NOMO-1 (cell line): ENCODE measurements at regions not wholly inside any gene's neighbourhood (a gene's known extent, or its start where the extent isn't known, plus 50 kb on each side); places are given as distances from the start of the nearest gene placed in this dataset.
"Not testable (repeated sequence)": the region's sequence is repeated elsewhere in the genome, so short reads cannot be mapped to it uniquely, and the experiment has no call there.

ENCODE experiments used
- DNase-seq, 2 experiments: peaks; one replicate each; lab custom pipeline; 2025; ENCODE audit not compliant: unreplicated experiment in 2 of 2; lab: John Stamatoyannopoulos, UW

GRCh38 chr9:20242510-20243189 is 379.6 kb downstream of the MLLT3 start:
- DNase-seq = peak; percentile 64 to 80

- DNase-seq = no peak
Observed at GRCh38 chr9:20240498-20240897, 381.8 kb downstream of the MLLT3 start.

GRCh38 chr9:20238921-20239320 is 383.4 kb downstream of the MLLT3 start:
- no peak for DNase-seq

- DNase-seq = no peak
Observed at GRCh38 chr9:20237686-20238085, 384.6 kb downstream of the MLLT3 start.

GRCh38 chr9:20236676-20237075 is 385.6 kb downstream of the MLLT3 start:
- DNase-seq = no peak

- DNase-seq = not testable (repeated sequence)
Observed at GRCh38 chr9:20235206-20235605, 387.1 kb downstream of the MLLT3 start.

- no peak for DNase-seq
Observed at GRCh38 chr9:20228096-20228495, 394.2 kb downstream of the MLLT3 start.

- no peak for DNase-seq
Observed at GRCh38 chr9:20227166-20227874, 395.0 kb downstream of the MLLT3 start.

- DNase-seq = no peak
Observed at GRCh38 chr9:20226345-20226744, 396.0 kb downstream of the MLLT3 start.

- DNase-seq = no peak
Observed at GRCh38 chr9:20225826-20226225, 396.5 kb downstream of the MLLT3 start.

- no peak for DNase-seq
Observed at GRCh38 chr9:20224756-20225155, 397.5 kb downstream of the MLLT3 start.

GRCh38 chr9:20220286-20220685 is 402.0 kb downstream of the MLLT3 start:
- no peak for DNase-seq

- DNase-seq = peak; percentile 15 to 18
Observed at GRCh38 chr9:20219437-20219836, 402.9 kb downstream of the MLLT3 start.

GRCh38 chr9:20217596-20217995 is 404.7 kb downstream of the MLLT3 start:
- no peak for DNase-seq

- no peak for DNase-seq
Observed at GRCh38 chr9:20216438-20216837, 405.9 kb downstream of the MLLT3 start.

GRCh38 chr9:20215552-20215951 is 406.7 kb downstream of the MLLT3 start:
- no peak for DNase-seq

- no peak for DNase-seq
Observed at GRCh38 chr9:20212806-20213205, 409.5 kb downstream of the MLLT3 start.

GRCh38 chr9:20209391-20210340 is 412.6 kb downstream of the MLLT3 start:
- no peak for DNase-seq

- DNase-seq = no peak
Observed at GRCh38 chr9:20208961-20209371, 413.3 kb downstream of the MLLT3 start.

GRCh38 chr9:20208226-20208625 is 414.1 kb downstream of the MLLT3 start:
- DNase-seq = no peak

GRCh38 chr9:20207176-20207575 is 415.1 kb downstream of the MLLT3 start:
- no peak for DNase-seq
